Uterus (tissue), 3 donors: ENCODE measurements at regions not wholly inside any gene's neighbourhood (a gene's known extent, or its start where the extent isn't known, plus 50 kb on each side); places are given as distances from the start of the nearest gene placed in this dataset.

Experiments
- DNase-seq, 2 donors: peaks; one replicate each; pipeline ENCODE4 v3.0.0-alpha.2; 2019 to 2020
- H3K27ac ChIP-seq, 2 donors: fragments of 200-600 bp; sonication (generic); 1 replicate in 1 of 2; 2 replicates in 1 of 2; pipeline ENCODE4 v1.5.1; 2016 to 2018
- H3K27me3 ChIP-seq, 2 donors: fragments of 200-600 bp; sonication (generic); one replicate each; pipeline ENCODE4 v1.5.1; 2018 to 2019; ENCODE audit warnings: control low read depth in 1 of 2
- H3K36me3 ChIP-seq, 2 donors: fragments of 200-600 bp; sonication (generic); one replicate each; pipeline ENCODE4 v1.5.1; 2019; ENCODE audit warnings: control low read depth in 1 of 2
- H3K4me1 ChIP-seq, 2 donors: fragments of 200-600 bp; sonication (generic); one replicate each; pipeline ENCODE4 v1.5.1; 2018 to 2019; ENCODE audit warnings: control low read depth in 1 of 2
- H3K4me3 ChIP-seq, 2 donors: fragments of 200-600 bp; sonication (generic); 1 replicate in 1 of 2; 2 replicates in 1 of 2; pipeline ENCODE4 v1.5.1; 2018 to 2019; ENCODE audit warnings: mild to moderate bottlenecking in 1 of 2
- H3K9me3 ChIP-seq, 2 donors: fragments of 200-600 bp; sonication (generic); one replicate each; pipeline ENCODE4 v1.5.1; 2019; ENCODE audit warnings: control low read depth in 1 of 2
- CTCF ChIP-seq, 4 experiments: fragments of 200-600 bp in 2 of 4; fragments of 450-650 bp in 2 of 4; sonication (generic) in 2 of 4; IDR thresholded peaks; one replicate each; pipeline ENCODE4 v1.5.1; 2016 to 2019; ENCODE audit warnings: antibody characterized with exemption in 4 of 4, mild to moderate bottlenecking in 2 of 4, moderate library complexity in 1 of 4
- POLR2A ChIP-seq, 2 donors: fragments of 450-650 bp; IDR thresholded peaks; one replicate each; pipeline ENCODE4 v1.6.1; 2016; ENCODE audit warnings: antibody characterized with exemption in 2 of 2, mild to moderate bottlenecking in 1 of 2, moderate library complexity in 1 of 2
- intact Hi-C: fragments of 100-400 bp; cut with DNase I; formaldehyde crosslinking; loops from one replicate; pipeline ENCODE4 v1.15.1; 2023; ENCODE audit warnings: low total_unique reads
- donor health status: DM: yes; HTN: yes; CAD: no.

- Histone ChIP-seq H3K27me3 (no peaks in the 10 kb centered on the region), H3K27ac (no peak overlapping the region), H3K4me3 (no peak overlapping the region), H3K4me1 (no peaks in the 10 kb centered on the region), H3K9me3 (no peaks in the 10 kb centered on the region), H3K36me3 (no peaks in the 10 kb centered on the region)
- no peak for DNase-seq
- intact Hi-C loops, result no loop called here
- no peak for TF ChIP-seq CTCF (IDR thresholded peaks at IDR 0.05)
- TF ChIP-seq POLR2A (IDR thresholded peaks at IDR 0.05), result no peak
These were observed 711.3 kb upstream of the SGCG start for GRCh38 chr13:22469452-22469851.

- H3K27me3 ChIP-seq, result no peaks in the 10 kb centered on the region
- no peaks in the 10 kb centered on the region for H3K4me1 ChIP-seq
- H3K4me3 ChIP-seq, result no peak overlapping the region
- TF ChIP-seq POLR2A (IDR thresholded peaks at IDR 0.05), result no peak
- DNase-seq, result no peak
- intact Hi-C loops, result no loop called here
- no peaks in the 10 kb centered on the region for H3K36me3 ChIP-seq
- no peaks in the 10 kb centered on the region for H3K9me3 ChIP-seq
- no peak overlapping the region for H3K27ac ChIP-seq
These were observed 710.7 kb upstream of the SGCG start for GRCh38 chr13:22470075-22470474.

GRCh38 chr13:22482496-22483000, 698.2 kb upstream of the SGCG start:
- Histone ChIP-seq H3K9me3 (no peaks in the 10 kb centered on the region), H3K36me3 (no peaks in the 10 kb centered on the region), H3K27me3 (no peaks in the 10 kb centered on the region), H3K27ac (no peak overlapping the region), H3K4me1 (peaks cover 0 to 12% of the 10 kb centered on the region in 2 donors), H3K4me3 (no peak overlapping the region)
- intact Hi-C loops, result no loop called here
- DNase-seq, result no peak
- no peak for TF ChIP-seq POLR2A (IDR thresholded peaks at IDR 0.05)
- no peak for TF ChIP-seq CTCF (IDR thresholded peaks at IDR 0.05)

- no peak for DNase-seq
- intact Hi-C loops, result no loop called here
These were observed 697.5 kb upstream of the SGCG start for GRCh38 chr13:22483276-22483675.

GRCh38 chr13:22486490-22486889, 694.3 kb upstream of the SGCG start:
- Histone ChIP-seq H3K27ac (no peak overlapping the region), H3K36me3 (no peaks in the 10 kb centered on the region), H3K4me3 (no peak overlapping the region), H3K27me3 (no peaks in the 10 kb centered on the region), H3K4me1 (peaks cover 0 to 13% of the 10 kb centered on the region in 2 donors), H3K9me3 (no peaks in the 10 kb centered on the region)
- intact Hi-C loops, result no loop called here
- no peak for DNase-seq
- TF ChIP-seq POLR2A (IDR thresholded peaks at IDR 0.05) (no peak), CTCF (IDR thresholded peaks at IDR 0.05) (no peak)

More at GRCh38 chr13:22483276-22483675, 697.5 kb upstream of the SGCG start:
- no peak overlapping the region for H3K4me3 ChIP-seq
- TF ChIP-seq CTCF (IDR thresholded peaks at IDR 0.05) (no peak), POLR2A (IDR thresholded peaks at IDR 0.05) (no peak)
- H3K27ac ChIP-seq, result no peak overlapping the region
- no peaks in the 10 kb centered on the region for H3K27me3 ChIP-seq
- H3K4me1 ChIP-seq, result peaks cover 0 to 13% of the 10 kb centered on the region in 2 donors
- H3K9me3 ChIP-seq, result no peaks in the 10 kb centered on the region
- no peaks in the 10 kb centered on the region for H3K36me3 ChIP-seq

GRCh38 chr13:22487932-22488331, 692.8 kb upstream of the SGCG start:
- H3K4me1 ChIP-seq, result peaks cover 0 to 13% of the 10 kb centered on the region in 2 donors
- no peak overlapping the region for H3K27ac ChIP-seq
- no peak for TF ChIP-seq POLR2A (IDR thresholded peaks at IDR 0.05)
- no peak for TF ChIP-seq CTCF (IDR thresholded peaks at IDR 0.05)
- intact Hi-C loops, result no loop called here
- no peaks in the 10 kb centered on the region for H3K36me3 ChIP-seq
- DNase-seq, result no peak
- H3K4me3 ChIP-seq, result no peak overlapping the region
- no peaks in the 10 kb centered on the region for H3K9me3 ChIP-seq
- H3K27me3 ChIP-seq, result no peaks in the 10 kb centered on the region
